Liver (tissue), 7 donors: ENCODE measurements at regions not wholly inside any gene's neighbourhood (a gene's known extent, or its start where the extent isn't known, plus 50 kb on each side); places are given as distances from the start of the nearest gene placed in this dataset.

ENCODE experiments used
- DNase-seq: peaks from one replicate; pipeline ENCODE4 v3.0.0-alpha.2; 2017; ENCODE audit warnings: low spot score
- H3K27ac ChIP-seq, 2 donors: one replicate each; pipeline ENCODE4 v1.7.0; 2013; ENCODE audit warnings: inconsistent platforms in 2 of 2, low read length in 2 of 2, control low read depth in 1 of 2, low read depth in 1 of 2, mild to moderate bottlenecking in 1 of 2
- H3K27me3 ChIP-seq, 4 donors: one replicate each; pipeline versions ENCODE4 v1.6.1 to v1.7.0; 2013; ENCODE audit warnings: low read length in 3 of 4, inconsistent platforms in 1 of 4, mild to moderate bottlenecking in 1 of 4, moderate library complexity in 1 of 4; ENCODE audit not compliant: control insufficient read depth in 4 of 4, insufficient read depth in 4 of 4
- H3K36me3 ChIP-seq, 4 donors: one replicate each; pipeline versions ENCODE4 v1.6.1 to v1.7.0; 2013; ENCODE audit warnings: low read length in 3 of 4, mild to moderate bottlenecking in 3 of 4, low read depth in 1 of 4, moderate library complexity in 1 of 4; ENCODE audit not compliant: control insufficient read depth in 4 of 4, insufficient read depth in 3 of 4
- H3K4me1 ChIP-seq, 4 donors: one replicate each; pipeline versions ENCODE4 v1.6.1 to v1.7.0; 2013; ENCODE audit warnings: low read length in 3 of 4, mild to moderate bottlenecking in 3 of 4, moderate library complexity in 1 of 4; ENCODE audit not compliant: control insufficient read depth in 4 of 4, insufficient read depth in 4 of 4
- H3K4me3 ChIP-seq, 3 donors: one replicate each; pipeline versions ENCODE4 v1.6.1 to v1.7.0; 2013; ENCODE audit warnings: low read length in 3 of 3, control low read depth in 1 of 3, low read depth in 1 of 3, mild to moderate bottlenecking in 1 of 3
- H3K9ac ChIP-seq, 2 donors: one replicate each; pipeline ENCODE4 v1.7.0; 2013; ENCODE audit warnings: low read length in 2 of 2, mild to moderate bottlenecking in 2 of 2, moderate library complexity in 2 of 2, control low read depth in 1 of 2, low read depth in 1 of 2
- H3K9me3 ChIP-seq, 4 donors: one replicate each; pipeline versions ENCODE4 v1.6.1 to v1.7.0; 2013; ENCODE audit warnings: low read length in 3 of 4; ENCODE audit not compliant: control insufficient read depth in 4 of 4
- FOXA2 ChIP-seq: IDR thresholded peaks from 2 replicates; pipeline ENCODE4 v1.6.1; 2016; ENCODE audit warnings: antibody characterized with exemption
- GABPA ChIP-seq, 2 donors: IDR thresholded peaks in 1 of 2; conservative IDR thresholded peaks in 1 of 2; 2 replicates each; pipeline ENCODE4 v1.6.1; 2016; ENCODE audit warnings: antibody characterized with exemption in 2 of 2, mild to moderate bottlenecking in 1 of 2, moderate library complexity in 1 of 2
- HNF4A ChIP-seq, 2 donors: conservative IDR thresholded peaks; 2 replicates each; pipeline ENCODE4 v1.6.1; 2016; ENCODE audit warnings: antibody characterized with exemption in 2 of 2, mild to moderate bottlenecking in 2 of 2
- HNF4G ChIP-seq: IDR thresholded peaks from 2 replicates; pipeline ENCODE4 v1.6.1; 2016; ENCODE audit warnings: antibody characterized with exemption
- JUND ChIP-seq, 2 donors: IDR thresholded peaks; 2 replicates each; pipeline ENCODE4 v1.6.1; 2016; ENCODE audit warnings: antibody characterized with exemption in 2 of 2
- NR2F2 ChIP-seq: IDR thresholded peaks from 2 replicates; pipeline ENCODE4 v1.6.1; 2016; ENCODE audit warnings: antibody characterized with exemption
- RAD21 ChIP-seq, 2 donors: IDR thresholded peaks; 2 replicates each; pipeline ENCODE4 v1.6.1; 2016; ENCODE audit warnings: antibody characterized with exemption in 2 of 2, mild to moderate bottlenecking in 2 of 2
- RXRA ChIP-seq, 2 donors: IDR thresholded peaks; 2 replicates each; pipeline ENCODE4 v1.6.1; 2017 to 2018; ENCODE audit warnings: antibody characterized with exemption in 2 of 2, mild to moderate bottlenecking in 1 of 2
- SP1 ChIP-seq: IDR thresholded peaks from 2 replicates; pipeline ENCODE4 v1.6.1; 2018; ENCODE audit warnings: antibody characterized with exemption, mild to moderate bottlenecking
- TAF1 ChIP-seq: conservative IDR thresholded peaks from 2 replicates; pipeline ENCODE4 v1.6.1; 2016; ENCODE audit warnings: antibody characterized with exemption, mild to moderate bottlenecking
- YY1 ChIP-seq: IDR thresholded peaks from 2 replicates; pipeline ENCODE4 v1.6.1; 2016; ENCODE audit warnings: antibody characterized with exemption, mild to moderate bottlenecking
- TF ChIP-seq, protein P1 (sequence below): IDR thresholded peaks from 2 replicates; pipeline ENCODE4 v1.6.1; 2016; ENCODE audit warnings: antibody characterized with exemption
- TF ChIP-seq, protein P2 (sequence below): IDR thresholded peaks from 2 replicates; pipeline ENCODE4 v1.6.1; 2016; ENCODE audit warnings: antibody characterized with exemption
- TF ChIP-seq, protein P3 (sequence below): IDR thresholded peaks from 2 replicates; pipeline ENCODE4 v1.6.1; 2016; ENCODE audit warnings: antibody characterized with exemption
- TF ChIP-seq, protein P4 (sequence below): fragments of 150-350 bp; IDR thresholded peaks from 2 replicates; pipeline ENCODE4 v1.5.1; 2017; ENCODE audit warnings: improper control_type of control experiment, low read depth, low read length; ENCODE audit not compliant: missing input control
- TF ChIP-seq, protein P5 (sequence below): IDR thresholded peaks from 2 replicates; pipeline ENCODE4 v1.6.1; 2016; ENCODE audit warnings: antibody characterized with exemption, mild to moderate bottlenecking
- donor health status: healthy.
- donor health status: healthy.
- donor health status: healthy.
- donor health status: healthy.

DNA sequence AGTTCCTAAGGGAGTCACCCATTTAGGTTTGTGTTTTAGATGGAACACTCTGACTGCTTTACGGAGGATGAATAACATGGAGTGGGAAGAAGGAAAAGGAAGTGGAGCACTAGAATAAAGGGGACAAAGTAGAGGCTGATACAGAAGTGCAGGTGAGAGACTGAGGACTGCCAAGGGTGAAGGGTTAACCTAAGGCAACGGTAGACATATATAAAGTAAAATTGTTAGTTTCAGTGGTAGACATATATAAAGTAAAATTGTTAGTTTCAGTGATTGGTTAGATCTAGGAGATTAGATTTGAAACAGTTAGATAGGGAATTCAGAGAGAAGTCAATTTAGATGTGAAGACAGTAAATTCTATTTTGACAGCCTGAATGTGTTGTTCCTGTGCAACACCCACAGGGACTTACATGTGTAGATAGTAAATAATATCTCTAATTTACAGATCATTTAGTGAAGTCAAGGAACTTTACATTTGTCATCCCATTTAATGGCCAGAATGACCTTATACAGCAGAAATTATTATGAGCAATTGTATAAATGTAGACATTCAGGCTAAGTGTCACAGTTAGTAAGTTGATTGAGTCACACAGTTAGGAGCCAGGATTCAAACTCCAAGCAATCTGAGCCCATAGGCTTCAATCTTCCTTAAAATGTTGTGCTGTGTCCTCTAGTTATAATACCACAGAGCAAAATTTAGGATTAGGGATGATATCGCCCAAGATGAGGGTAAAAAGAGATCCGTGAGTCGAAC lies 270.8 kb upstream of the UBE2E3 start (continued):
- no peak for TF ChIP-seq NR2F2

DNA sequence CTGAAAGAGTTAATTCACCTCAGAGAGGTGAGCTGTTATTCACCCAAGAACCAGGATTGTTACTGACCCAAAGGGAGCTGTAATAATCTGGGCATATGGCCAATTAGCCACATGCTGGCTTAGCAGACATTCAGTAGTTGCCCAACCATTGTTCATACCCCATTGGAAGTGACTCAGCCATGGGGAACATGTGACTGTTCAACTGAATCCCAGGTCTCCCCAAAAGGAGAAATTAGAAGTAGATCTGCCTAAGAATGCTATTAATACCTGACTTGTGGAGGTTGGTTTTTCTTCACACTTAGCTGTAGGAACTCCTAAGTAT lies 272.6 kb upstream of the UBE2E3 start:
- Histone ChIP-seq H3K9me3 (peaks cover 0 to under 1% (median 0%) of the 10 kb centered on the region in 4 donors), H3K4me3 (no peak overlapping the region), H3K36me3 (no peaks in the 10 kb centered on the region), H3K27ac (no peak overlapping the region), H3K4me1 (no peaks in the 10 kb centered on the region), H3K9ac (no peak overlapping the region), H3K27me3 (no peaks in the 10 kb centered on the region)
- no peak for DNase-seq
- TF ChIP-seq, protein P1, sequence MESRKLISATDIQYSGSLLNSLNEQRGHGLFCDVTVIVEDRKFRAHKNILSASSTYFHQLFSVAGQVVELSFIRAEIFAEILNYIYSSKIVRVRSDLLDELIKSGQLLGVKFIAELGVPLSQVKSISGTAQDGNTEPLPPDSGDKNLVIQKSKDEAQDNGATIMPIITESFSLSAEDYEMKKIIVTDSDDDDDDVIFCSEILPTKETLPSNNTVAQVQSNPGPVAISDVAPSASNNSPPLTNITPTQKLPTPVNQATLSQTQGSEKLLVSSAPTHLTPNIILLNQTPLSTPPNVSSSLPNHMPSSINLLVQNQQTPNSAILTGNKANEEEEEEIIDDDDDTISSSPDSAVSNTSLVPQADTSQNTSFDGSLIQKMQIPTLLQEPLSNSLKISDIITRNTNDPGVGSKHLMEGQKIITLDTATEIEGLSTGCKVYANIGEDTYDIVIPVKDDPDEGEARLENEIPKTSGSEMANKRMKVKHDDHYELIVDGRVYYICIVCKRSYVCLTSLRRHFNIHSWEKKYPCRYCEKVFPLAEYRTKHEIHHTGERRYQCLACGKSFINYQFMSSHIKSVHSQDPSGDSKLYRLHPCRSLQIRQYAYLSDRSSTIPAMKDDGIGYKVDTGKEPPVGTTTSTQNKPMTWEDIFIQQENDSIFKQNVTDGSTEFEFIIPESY = no peak
- TF ChIP-seq NR2F2 = no peak
- TF ChIP-seq, protein P2, sequence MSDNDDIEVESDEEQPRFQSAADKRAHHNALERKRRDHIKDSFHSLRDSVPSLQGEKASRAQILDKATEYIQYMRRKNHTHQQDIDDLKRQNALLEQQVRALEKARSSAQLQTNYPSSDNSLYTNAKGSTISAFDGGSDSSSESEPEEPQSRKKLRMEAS = no peak
- TF ChIP-seq, protein P3, sequence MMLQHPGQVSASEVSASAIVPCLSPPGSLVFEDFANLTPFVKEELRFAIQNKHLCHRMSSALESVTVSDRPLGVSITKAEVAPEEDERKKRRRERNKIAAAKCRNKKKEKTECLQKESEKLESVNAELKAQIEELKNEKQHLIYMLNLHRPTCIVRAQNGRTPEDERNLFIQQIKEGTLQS = no peak
- TF ChIP-seq RAD21 (IDR thresholded peaks at IDR 0.05) = no peak
- TF ChIP-seq HNF4A (conservative IDR thresholded peaks at IDR 0.05) = no peak
- no peak for TF ChIP-seq YY1
- no peak for TF ChIP-seq JUND (IDR thresholded peaks at IDR 0.05)
- no peak for TF ChIP-seq SP1
- TF ChIP-seq HNF4G = no peak
- TF ChIP-seq, protein P4, sequence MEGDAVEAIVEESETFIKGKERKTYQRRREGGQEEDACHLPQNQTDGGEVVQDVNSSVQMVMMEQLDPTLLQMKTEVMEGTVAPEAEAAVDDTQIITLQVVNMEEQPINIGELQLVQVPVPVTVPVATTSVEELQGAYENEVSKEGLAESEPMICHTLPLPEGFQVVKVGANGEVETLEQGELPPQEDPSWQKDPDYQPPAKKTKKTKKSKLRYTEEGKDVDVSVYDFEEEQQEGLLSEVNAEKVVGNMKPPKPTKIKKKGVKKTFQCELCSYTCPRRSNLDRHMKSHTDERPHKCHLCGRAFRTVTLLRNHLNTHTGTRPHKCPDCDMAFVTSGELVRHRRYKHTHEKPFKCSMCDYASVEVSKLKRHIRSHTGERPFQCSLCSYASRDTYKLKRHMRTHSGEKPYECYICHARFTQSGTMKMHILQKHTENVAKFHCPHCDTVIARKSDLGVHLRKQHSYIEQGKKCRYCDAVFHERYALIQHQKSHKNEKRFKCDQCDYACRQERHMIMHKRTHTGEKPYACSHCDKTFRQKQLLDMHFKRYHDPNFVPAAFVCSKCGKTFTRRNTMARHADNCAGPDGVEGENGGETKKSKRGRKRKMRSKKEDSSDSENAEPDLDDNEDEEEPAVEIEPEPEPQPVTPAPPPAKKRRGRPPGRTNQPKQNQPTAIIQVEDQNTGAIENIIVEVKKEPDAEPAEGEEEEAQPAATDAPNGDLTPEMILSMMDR = no peak
- no peak for TF ChIP-seq GABPA (IDR thresholded peaks at IDR 0.05 in 1 of 2, conservative IDR thresholded peaks at IDR 0.05 in 1 of 2)
- no peak for TF ChIP-seq FOXA2
- no peak for TF ChIP-seq TAF1
- no peak for TF ChIP-seq RXRA (IDR thresholded peaks at IDR 0.05)
- TF ChIP-seq, protein P5, sequence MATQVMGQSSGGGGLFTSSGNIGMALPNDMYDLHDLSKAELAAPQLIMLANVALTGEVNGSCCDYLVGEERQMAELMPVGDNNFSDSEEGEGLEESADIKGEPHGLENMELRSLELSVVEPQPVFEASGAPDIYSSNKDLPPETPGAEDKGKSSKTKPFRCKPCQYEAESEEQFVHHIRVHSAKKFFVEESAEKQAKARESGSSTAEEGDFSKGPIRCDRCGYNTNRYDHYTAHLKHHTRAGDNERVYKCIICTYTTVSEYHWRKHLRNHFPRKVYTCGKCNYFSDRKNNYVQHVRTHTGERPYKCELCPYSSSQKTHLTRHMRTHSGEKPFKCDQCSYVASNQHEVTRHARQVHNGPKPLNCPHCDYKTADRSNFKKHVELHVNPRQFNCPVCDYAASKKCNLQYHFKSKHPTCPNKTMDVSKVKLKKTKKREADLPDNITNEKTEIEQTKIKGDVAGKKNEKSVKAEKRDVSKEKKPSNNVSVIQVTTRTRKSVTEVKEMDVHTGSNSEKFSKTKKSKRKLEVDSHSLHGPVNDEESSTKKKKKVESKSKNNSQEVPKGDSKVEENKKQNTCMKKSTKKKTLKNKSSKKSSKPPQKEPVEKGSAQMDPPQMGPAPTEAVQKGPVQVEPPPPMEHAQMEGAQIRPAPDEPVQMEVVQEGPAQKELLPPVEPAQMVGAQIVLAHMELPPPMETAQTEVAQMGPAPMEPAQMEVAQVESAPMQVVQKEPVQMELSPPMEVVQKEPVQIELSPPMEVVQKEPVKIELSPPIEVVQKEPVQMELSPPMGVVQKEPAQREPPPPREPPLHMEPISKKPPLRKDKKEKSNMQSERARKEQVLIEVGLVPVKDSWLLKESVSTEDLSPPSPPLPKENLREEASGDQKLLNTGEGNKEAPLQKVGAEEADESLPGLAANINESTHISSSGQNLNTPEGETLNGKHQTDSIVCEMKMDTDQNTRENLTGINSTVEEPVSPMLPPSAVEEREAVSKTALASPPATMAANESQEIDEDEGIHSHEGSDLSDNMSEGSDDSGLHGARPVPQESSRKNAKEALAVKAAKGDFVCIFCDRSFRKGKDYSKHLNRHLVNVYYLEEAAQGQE = no peak
